ENCODE measurements at regions not wholly inside any gene's neighbourhood (a gene's known extent, or its start where the extent isn't known, plus 50 kb on each side); places are given as distances from the start of the nearest gene placed in this dataset.

DNA sequence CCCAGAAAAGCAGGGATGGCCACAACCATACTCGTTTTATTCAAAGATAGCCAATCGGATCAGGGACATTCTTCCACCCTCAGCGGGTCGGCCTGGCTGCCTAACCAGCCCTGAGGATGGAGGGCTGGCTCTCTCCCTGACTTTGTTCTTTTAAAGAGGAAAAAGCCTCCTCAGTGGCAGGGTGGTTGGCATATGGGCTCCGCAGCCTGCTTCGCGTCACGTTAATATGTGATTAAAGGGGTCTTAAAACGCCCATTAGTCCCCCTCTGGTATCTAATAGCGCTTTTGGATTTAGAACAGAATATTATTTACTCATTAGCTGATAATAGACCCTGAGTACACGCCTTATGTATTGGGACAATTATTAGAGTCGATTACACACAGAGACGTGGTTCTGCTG is 199.4 kb downstream of the PHETA1 start:
- 41% methylated on average over 12 of the region's 13 CpGs for WGBS (ENCODE audit: missing lambda C conversion rate)
- DNase-seq (ENCODE audit: low read depth in 1 of 2, low spot score in 1 of 2) (no peak), ATAC-seq (no peak), FAIRE-seq (no peak)
- Histone ChIP-seq H3K9me3 (no peaks in the 10 kb centered on the region), H3K4me3 (no peak overlapping the region), H3K4me1 (no peaks in the 10 kb centered on the region), H3K4me2 (no peak overlapping the region), H3K27ac (no peak overlapping the region)
- POLR2A ChIA-PET: no interaction called here
- CTCF ChIA-PET: interaction anchor here (5.2 kb wide), 1 partner anchor 12 kb away, joined by 31 read pairs; no protein-coding TSS in a partner anchor
- TF ChIP-seq MAZ (IDR thresholded peaks at IDR 0.05; ENCODE audit: borderline replicate concordance, low read depth, low read length): no peak
- TF ChIP-seq, protein P1, sequence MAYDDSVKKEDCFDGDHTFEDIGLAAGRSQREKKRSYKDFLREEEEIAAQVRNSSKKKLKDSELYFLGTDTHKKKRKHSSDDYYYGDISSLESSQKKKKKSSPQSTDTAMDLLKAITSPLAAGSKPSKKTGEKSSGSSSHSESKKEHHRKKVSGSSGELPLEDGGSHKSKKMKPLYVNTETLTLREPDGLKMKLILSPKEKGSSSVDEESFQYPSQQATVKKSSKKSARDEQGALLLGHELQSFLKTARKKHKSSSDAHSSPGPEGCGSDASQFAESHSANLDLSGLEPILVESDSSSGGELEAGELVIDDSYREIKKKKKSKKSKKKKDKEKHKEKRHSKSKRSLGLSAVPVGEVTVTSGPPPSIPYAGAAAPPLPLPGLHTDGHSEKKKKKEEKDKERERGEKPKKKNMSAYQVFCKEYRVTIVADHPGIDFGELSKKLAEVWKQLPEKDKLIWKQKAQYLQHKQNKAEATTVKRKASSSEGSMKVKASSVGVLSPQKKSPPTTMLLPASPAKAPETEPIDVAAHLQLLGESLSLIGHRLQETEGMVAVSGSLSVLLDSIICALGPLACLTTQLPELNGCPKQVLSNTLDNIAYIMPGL (CRISPR knock-in tag; IDR thresholded peaks at IDR 0.05; ENCODE audit: borderline replicate concordance): no peak
- TF ChIP-seq, protein P2, sequence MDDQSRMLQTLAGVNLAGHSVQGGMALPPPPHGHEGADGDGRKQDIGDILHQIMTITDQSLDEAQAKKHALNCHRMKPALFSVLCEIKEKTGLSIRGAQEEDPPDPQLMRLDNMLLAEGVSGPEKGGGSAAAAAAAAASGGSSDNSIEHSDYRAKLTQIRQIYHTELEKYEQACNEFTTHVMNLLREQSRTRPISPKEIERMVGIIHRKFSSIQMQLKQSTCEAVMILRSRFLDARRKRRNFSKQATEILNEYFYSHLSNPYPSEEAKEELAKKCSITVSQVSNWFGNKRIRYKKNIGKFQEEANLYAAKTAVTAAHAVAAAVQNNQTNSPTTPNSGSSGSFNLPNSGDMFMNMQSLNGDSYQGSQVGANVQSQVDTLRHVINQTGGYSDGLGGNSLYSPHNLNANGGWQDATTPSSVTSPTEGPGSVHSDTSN (IDR thresholded peaks at IDR 0.05): no peak
- TF ChIP-seq, protein P3, sequence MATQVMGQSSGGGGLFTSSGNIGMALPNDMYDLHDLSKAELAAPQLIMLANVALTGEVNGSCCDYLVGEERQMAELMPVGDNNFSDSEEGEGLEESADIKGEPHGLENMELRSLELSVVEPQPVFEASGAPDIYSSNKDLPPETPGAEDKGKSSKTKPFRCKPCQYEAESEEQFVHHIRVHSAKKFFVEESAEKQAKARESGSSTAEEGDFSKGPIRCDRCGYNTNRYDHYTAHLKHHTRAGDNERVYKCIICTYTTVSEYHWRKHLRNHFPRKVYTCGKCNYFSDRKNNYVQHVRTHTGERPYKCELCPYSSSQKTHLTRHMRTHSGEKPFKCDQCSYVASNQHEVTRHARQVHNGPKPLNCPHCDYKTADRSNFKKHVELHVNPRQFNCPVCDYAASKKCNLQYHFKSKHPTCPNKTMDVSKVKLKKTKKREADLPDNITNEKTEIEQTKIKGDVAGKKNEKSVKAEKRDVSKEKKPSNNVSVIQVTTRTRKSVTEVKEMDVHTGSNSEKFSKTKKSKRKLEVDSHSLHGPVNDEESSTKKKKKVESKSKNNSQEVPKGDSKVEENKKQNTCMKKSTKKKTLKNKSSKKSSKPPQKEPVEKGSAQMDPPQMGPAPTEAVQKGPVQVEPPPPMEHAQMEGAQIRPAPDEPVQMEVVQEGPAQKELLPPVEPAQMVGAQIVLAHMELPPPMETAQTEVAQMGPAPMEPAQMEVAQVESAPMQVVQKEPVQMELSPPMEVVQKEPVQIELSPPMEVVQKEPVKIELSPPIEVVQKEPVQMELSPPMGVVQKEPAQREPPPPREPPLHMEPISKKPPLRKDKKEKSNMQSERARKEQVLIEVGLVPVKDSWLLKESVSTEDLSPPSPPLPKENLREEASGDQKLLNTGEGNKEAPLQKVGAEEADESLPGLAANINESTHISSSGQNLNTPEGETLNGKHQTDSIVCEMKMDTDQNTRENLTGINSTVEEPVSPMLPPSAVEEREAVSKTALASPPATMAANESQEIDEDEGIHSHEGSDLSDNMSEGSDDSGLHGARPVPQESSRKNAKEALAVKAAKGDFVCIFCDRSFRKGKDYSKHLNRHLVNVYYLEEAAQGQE (IDR thresholded peaks at IDR 0.05): no peak
- no peak for TF ChIP-seq MAFK (IDR thresholded peaks at IDR 0.05; ENCODE audit: partially characterized antibody)
- TF ChIP-seq RARB (CRISPR knock-in tag; IDR thresholded peaks at IDR 0.05): no peak
- TF ChIP-seq, protein P4, sequence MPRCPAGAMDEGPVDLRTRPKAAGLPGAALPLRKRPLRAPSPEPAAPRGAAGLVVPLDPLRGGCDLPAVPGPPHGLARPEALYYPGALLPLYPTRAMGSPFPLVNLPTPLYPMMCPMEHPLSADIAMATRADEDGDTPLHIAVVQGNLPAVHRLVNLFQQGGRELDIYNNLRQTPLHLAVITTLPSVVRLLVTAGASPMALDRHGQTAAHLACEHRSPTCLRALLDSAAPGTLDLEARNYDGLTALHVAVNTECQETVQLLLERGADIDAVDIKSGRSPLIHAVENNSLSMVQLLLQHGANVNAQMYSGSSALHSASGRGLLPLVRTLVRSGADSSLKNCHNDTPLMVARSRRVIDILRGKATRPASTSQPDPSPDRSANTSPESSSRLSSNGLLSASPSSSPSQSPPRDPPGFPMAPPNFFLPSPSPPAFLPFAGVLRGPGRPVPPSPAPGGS (IDR thresholded peaks at IDR 0.05): no peak
- no peak for TF ChIP-seq JUNB (IDR thresholded peaks at IDR 0.05)
- no peak for TF ChIP-seq NPAS2 (CRISPR knock-in tag; IDR thresholded peaks at IDR 0.05; ENCODE audit: borderline replicate concordance)
- no peak for TF ChIP-seq POLR2AphosphoS2 (conservative IDR thresholded peaks at IDR 0.05; ENCODE audit: low read length)
- no peak for TF ChIP-seq CEBPB (IDR thresholded peaks at IDR 0.05)

DNA sequence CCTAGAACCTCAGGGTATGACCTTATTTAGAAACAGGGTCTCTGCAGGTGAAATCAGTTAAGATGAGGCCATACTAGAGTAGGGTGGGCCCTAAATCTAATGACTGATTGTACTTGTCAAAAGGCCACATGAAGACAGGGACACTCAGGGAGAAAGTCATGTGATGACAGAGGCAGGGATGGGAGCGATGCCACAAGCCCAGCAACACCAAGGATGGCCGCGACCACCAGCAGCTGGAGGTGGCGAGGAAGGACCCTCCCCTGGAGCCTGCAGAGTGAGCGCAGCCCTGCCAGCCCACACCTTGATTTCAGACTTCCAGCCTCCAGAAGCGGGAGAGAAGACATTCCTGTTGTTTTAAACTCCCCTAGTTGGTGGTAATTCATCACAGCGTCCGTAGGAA is 199.9 kb downstream of the PHETA1 start:
- H3K9me3 ChIP-seq: no peaks in the 10 kb centered on the region
- H3K27ac ChIP-seq: no peak overlapping the region
- no peak for FAIRE-seq
- CTCF ChIA-PET: interaction anchor here (1.4 to 5.2 kb wide), 2 partner anchors 12 to 145 kb away, joined by 8 to 31 read pairs; no protein-coding TSS in a partner anchor
- no peak for DNase-seq (ENCODE audit: low read depth in 1 of 2, low spot score in 1 of 2)
- H3K4me1 ChIP-seq: no peaks in the 10 kb centered on the region
- POLR2A ChIA-PET: no interaction called here
- ATAC-seq: no peak
- no peak overlapping the region for H3K4me2 ChIP-seq
- H3K4me3 ChIP-seq: no peak overlapping the region
- 34% methylated on average over 8 of the region's 8 CpGs for WGBS (ENCODE audit: missing lambda C conversion rate)
- TF ChIP-seq TFCP2L1 (CRISPR knock-in tag; IDR thresholded peaks at IDR 0.05): no peak
- TF ChIP-seq, protein P5, sequence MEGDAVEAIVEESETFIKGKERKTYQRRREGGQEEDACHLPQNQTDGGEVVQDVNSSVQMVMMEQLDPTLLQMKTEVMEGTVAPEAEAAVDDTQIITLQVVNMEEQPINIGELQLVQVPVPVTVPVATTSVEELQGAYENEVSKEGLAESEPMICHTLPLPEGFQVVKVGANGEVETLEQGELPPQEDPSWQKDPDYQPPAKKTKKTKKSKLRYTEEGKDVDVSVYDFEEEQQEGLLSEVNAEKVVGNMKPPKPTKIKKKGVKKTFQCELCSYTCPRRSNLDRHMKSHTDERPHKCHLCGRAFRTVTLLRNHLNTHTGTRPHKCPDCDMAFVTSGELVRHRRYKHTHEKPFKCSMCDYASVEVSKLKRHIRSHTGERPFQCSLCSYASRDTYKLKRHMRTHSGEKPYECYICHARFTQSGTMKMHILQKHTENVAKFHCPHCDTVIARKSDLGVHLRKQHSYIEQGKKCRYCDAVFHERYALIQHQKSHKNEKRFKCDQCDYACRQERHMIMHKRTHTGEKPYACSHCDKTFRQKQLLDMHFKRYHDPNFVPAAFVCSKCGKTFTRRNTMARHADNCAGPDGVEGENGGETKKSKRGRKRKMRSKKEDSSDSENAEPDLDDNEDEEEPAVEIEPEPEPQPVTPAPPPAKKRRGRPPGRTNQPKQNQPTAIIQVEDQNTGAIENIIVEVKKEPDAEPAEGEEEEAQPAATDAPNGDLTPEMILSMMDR (IDR thresholded peaks at IDR 0.05): no peak
- TF ChIP-seq, protein P2 (IDR thresholded peaks at IDR 0.05): no peak
- no peak for TF ChIP-seq MYC (IDR thresholded peaks at IDR 0.05; ENCODE audit: borderline replicate concordance, low read length)
- TF ChIP-seq, protein P4 (IDR thresholded peaks at IDR 0.05): no peak
- no peak for TF ChIP-seq GATA3 (IDR thresholded peaks at IDR 0.05; ENCODE audit: borderline replicate concordance)
- no peak for TF ChIP-seq KDM1A (IDR thresholded peaks at IDR 0.05; ENCODE audit: low read depth)
- TF ChIP-seq, protein P6, sequence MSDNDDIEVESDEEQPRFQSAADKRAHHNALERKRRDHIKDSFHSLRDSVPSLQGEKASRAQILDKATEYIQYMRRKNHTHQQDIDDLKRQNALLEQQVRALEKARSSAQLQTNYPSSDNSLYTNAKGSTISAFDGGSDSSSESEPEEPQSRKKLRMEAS (IDR thresholded peaks at IDR 0.05): no peak
- TF ChIP-seq SMC3 (IDR thresholded peaks at IDR 0.05): no peak
- TF ChIP-seq CHD2 (IDR thresholded peaks at IDR 0.05; ENCODE audit: low read length, partially characterized antibody): no peak
- no peak for TF ChIP-seq EHMT2 (IDR thresholded peaks at IDR 0.05; ENCODE audit: low read depth)
- no peak for TF ChIP-seq RFX5 (IDR thresholded peaks at IDR 0.05)
- no peak for TF ChIP-seq RCOR1 (IDR thresholded peaks at IDR 0.05; ENCODE audit: low read depth, low read length)
- no peak for TF ChIP-seq FOSL2 (IDR thresholded peaks at IDR 0.05)
- TF ChIP-seq FOSL2 (CRISPR knock-in tag; IDR thresholded peaks at IDR 0.05): no peak
- TF ChIP-seq HDAC2 (IDR thresholded peaks at IDR 0.05): no peak
- no peak for TF ChIP-seq ZFP36 (IDR thresholded peaks at IDR 0.05; ENCODE audit: borderline replicate concordance, partially characterized antibody)

Data from A549 (cell line).